Embryonic facial prominence (tissue), 1 donor: ENCODE measurements at regions not wholly inside any gene's neighbourhood (a gene's known extent, or its start where the extent isn't known, plus 50 kb on each side); places are given as distances from the start of the nearest gene placed in this dataset.
"Not testable (repeated sequence)": the region's sequence is repeated elsewhere in the genome, so short reads cannot be mapped to it uniquely, and the experiment has no call there.

Source experiments
- DNase-seq: peaks from one replicate; pipeline ENCODE4 v3.0.0-alpha.2; 2016; ENCODE audit errors: extremely low spot score

GRCh38 chr15:66635817-66636216 is 66.2 kb upstream of the SMAD6 start:
- no peak for DNase-seq

GRCh38 chr15:66637044-66637443 is 65.0 kb upstream of the SMAD6 start:
- not testable (repeated sequence) for DNase-seq

- DNase-seq: no peak
Measured at GRCh38 chr15:66638377-66638776, 63.7 kb upstream of the SMAD6 start.

- no peak for DNase-seq
Measured at GRCh38 chr15:66641485-66642315, 60.3 kb upstream of the SMAD6 start.

- no peak for DNase-seq
Measured at GRCh38 chr15:66642514-66642913, 59.5 kb upstream of the SMAD6 start.

- DNase-seq: no peak
Measured at GRCh38 chr15:66643033-66643432, 59.0 kb upstream of the SMAD6 start.

- no peak for DNase-seq
Measured at GRCh38 chr15:66644000-66644787, 57.8 kb upstream of the SMAD6 start.

- no peak for DNase-seq
Measured at GRCh38 chr15:66644869-66645268, 57.2 kb upstream of the SMAD6 start.

GRCh38 chr15:66646308-66646707 is 55.7 kb upstream of the SMAD6 start:
- no peak for DNase-seq

- no peak for DNase-seq
Measured at GRCh38 chr15:66646799-66647198, 55.2 kb upstream of the SMAD6 start.

- no peak for DNase-seq
Measured at GRCh38 chr15:66647358-66647757, 54.7 kb upstream of the SMAD6 start.

GRCh38 chr15:66648588-66648987 is 53.4 kb upstream of the SMAD6 start:
- DNase-seq: no peak

- DNase-seq: no peak
Measured at GRCh38 chr15:66649235-66649984, 52.6 kb upstream of the SMAD6 start.

GRCh38 chr15:66650433-66650832 is 51.6 kb upstream of the SMAD6 start:
- no peak for DNase-seq

- DNase-seq: no peak
Measured at GRCh38 chr15:66651198-66651597, 50.8 kb upstream of the SMAD6 start.

- DNase-seq: no peak
Measured at GRCh38 chr15:66651913-66652642, 50.0 kb upstream of the SMAD6 start.
